SU-DHL-6 (cell line): ENCODE measurements at regions not wholly inside any gene's neighbourhood (a gene's known extent, or its start where the extent isn't known, plus 50 kb on each side); places are given as distances from the start of the nearest gene placed in this dataset.

Experiments used
- H2AFZ ChIP-seq: fragments of 200-600 bp; sonication (generic); 2 replicates; pipeline ENCODE4 v1.6.1; 2014; ENCODE audit warnings: low read depth, mild to moderate bottlenecking, moderate library complexity, mixed read lengths, antibody characterized with exemption, low read length; ENCODE audit not compliant: severe bottlenecking
- H3F3A ChIP-seq: fragments of 200-600 bp; shearing (Covaris generic); 2 replicates; pipeline ENCODE4 v1.6.0; 2016; ENCODE audit warnings: antibody characterized with exemption, mild to moderate bottlenecking; ENCODE audit not compliant: insufficient read depth
- H3K27ac ChIP-seq: fragments of 200-600 bp; sonication (generic); 2 replicates; pipeline ENCODE4 v1.5.1; 2016; ENCODE audit warnings: low read depth, mild to moderate bottlenecking, low read length, moderate library complexity, mixed read lengths
- H3K27me3 ChIP-seq: fragments of 200-600 bp; sonication (generic), shearing (Covaris generic); 2 replicates; pipeline ENCODE4 v1.6.0; 2014; ENCODE audit warnings: mild to moderate bottlenecking, low read length
- H3K36me3 ChIP-seq: fragments of 200-600 bp; sonication (generic); 2 replicates; pipeline ENCODE4 v1.6.1; 2014; ENCODE audit warnings: mild to moderate bottlenecking, low read length, mixed read lengths
- H3K4me2 ChIP-seq: fragments of 300-600, 200-600 bp; shearing (Covaris generic), sonication (generic); 2 replicates; pipeline ENCODE4 v1.6.0; 2014; ENCODE audit warnings: low read length, low read depth, mild to moderate bottlenecking; ENCODE audit not compliant: poor library complexity, severe bottlenecking
- H3K4me3 ChIP-seq: fragments of 200-600 bp; sonication (generic); 2 replicates; pipeline ENCODE4 v1.5.1; 2014; ENCODE audit warnings: antibody characterized with exemption, low read length, mild to moderate bottlenecking, mixed read lengths; ENCODE audit not compliant: insufficient read depth, poor library complexity, severe bottlenecking
- H3K79me2 ChIP-seq: fragments of 200-600 bp; sonication (generic); 2 replicates; pipeline ENCODE4 v1.6.1; 2014; ENCODE audit warnings: mild to moderate bottlenecking, low read length, moderate library complexity; ENCODE audit not compliant: insufficient read depth
- H3K9ac ChIP-seq: fragments of 200-600 bp; sonication (generic); 2 replicates; pipeline ENCODE4 v1.7.0; 2014; ENCODE audit warnings: mild to moderate bottlenecking, low read length
- H3K9me2 ChIP-seq: fragments of 200-600 bp; sonication (generic); replicated peaks from 2 replicates; pipeline ENCODE4 v1.6.1; 2014; ENCODE audit warnings: low read length; ENCODE audit not compliant: insufficient read depth
- H3K9me3 ChIP-seq: fragments of 200-600 bp; sonication (generic); 2 replicates; pipeline ENCODE4 v1.6.1; 2014; ENCODE audit warnings: low read length, mixed read lengths; ENCODE audit not compliant: insufficient read depth
- H4K20me1 ChIP-seq: fragments of 200-600 bp; sonication (generic); 2 replicates; pipeline ENCODE4 v1.6.1; 2014; ENCODE audit warnings: low read depth, mild to moderate bottlenecking, antibody characterized with exemption, low read length, moderate library complexity, mixed read lengths
- CTCF ChIP-seq: fragments of 200-600 bp; sonication (generic); IDR thresholded peaks from one replicate; pipeline ENCODE4 v1.5.1; 2017; ENCODE audit warnings: antibody characterized with exemption, mild to moderate bottlenecking, low read length, moderate library complexity; ENCODE audit not compliant: insufficient read depth, poor library complexity, severe bottlenecking
- EZH2phosphoT487 ChIP-seq: fragments of 200-600 bp; sonication (generic), shearing (Covaris generic); conservative IDR thresholded peaks from 2 replicates; pipeline ENCODE4 v1.6.1; 2018; ENCODE audit warnings: mild to moderate bottlenecking, antibody characterized with exemption, low read length, moderate library complexity, mixed read lengths

GRCh38 chr5:126338635-126339034 is 84.6 kb upstream of the GRAMD2B start:
- H2AFZ ChIP-seq = no peak overlapping the region
- H3F3A ChIP-seq = no peaks in the 10 kb centered on the region

GRCh38 chr5:126339215-126339805 is 83.9 kb upstream of the GRAMD2B start:
- Histone ChIP-seq H3K9me2 (no peaks in the 10 kb centered on the region), H3K79me2 (no peaks in the 10 kb centered on the region), H3K27ac (no peak overlapping the region), H2AFZ (no peak overlapping the region), H3K4me3 (no peak overlapping the region), H3K4me2 (no peak overlapping the region), H3K36me3 (no peaks in the 10 kb centered on the region), H4K20me1 (no peaks in the 10 kb centered on the region), H3F3A (no peaks in the 10 kb centered on the region), H3K9ac (no peak overlapping the region), H3K9me3 (no peaks in the 10 kb centered on the region), H3K27me3 (no peaks in the 10 kb centered on the region)
- no peak for TF ChIP-seq EZH2phosphoT487
- peak; percentile 73 for TF ChIP-seq CTCF

More at GRCh38 chr5:126338635-126339034, 84.6 kb upstream of the GRAMD2B start:
- Histone ChIP-seq H3K36me3 (no peaks in the 10 kb centered on the region), H3K9me2 (no peaks in the 10 kb centered on the region), H4K20me1 (no peaks in the 10 kb centered on the region), H3K27me3 (no peaks in the 10 kb centered on the region), H3K4me2 (no peak overlapping the region), H3K9ac (no peak overlapping the region), H3K79me2 (no peaks in the 10 kb centered on the region), H3K9me3 (no peaks in the 10 kb centered on the region), H3K27ac (no peak overlapping the region), H3K4me3 (no peak overlapping the region)
- no peak for TF ChIP-seq CTCF
- no peak for TF ChIP-seq EZH2phosphoT487

GRCh38 chr5:126341906-126342630 is 81.1 kb upstream of the GRAMD2B start:
- no peak overlapping the region for H3K9ac ChIP-seq
- no peaks in the 10 kb centered on the region for H4K20me1 ChIP-seq
- no peaks in the 10 kb centered on the region for H3K9me2 ChIP-seq
- TF ChIP-seq CTCF (no peak), EZH2phosphoT487 (no peak)
- no peaks in the 10 kb centered on the region for H3K9me3 ChIP-seq
- no peak overlapping the region for H3K4me2 ChIP-seq
- no peaks in the 10 kb centered on the region for H3K27me3 ChIP-seq
- no peaks in the 10 kb centered on the region for H3K36me3 ChIP-seq
- no peak overlapping the region for H2AFZ ChIP-seq
- no peaks in the 10 kb centered on the region for H3K79me2 ChIP-seq
- no peaks in the 10 kb centered on the region for H3F3A ChIP-seq
- no peak overlapping the region for H3K4me3 ChIP-seq
- H3K27ac ChIP-seq = no peak overlapping the region
